ENCODE measurements at regions not wholly inside any gene's neighbourhood (a gene's known extent, or its start where the extent isn't known, plus 50 kb on each side); places are given as distances from the start of the nearest gene placed in this dataset.

GRCh38 chr11:86193297-86194095, 51.1 kb upstream of the EED start:
- peak; percentile 92 for DNase-seq

GRCh38 chr11:86192519-86193257, 51.9 kb upstream of the EED start:
- peak; percentile 95 for DNase-seq

- DNase-seq, result no peak
Measured at GRCh38 chr11:86191874-86192273, 52.7 kb upstream of the EED start.

GRCh38 chr11:86187027-86187426, 57.5 kb upstream of the EED start:
- peak; percentile 3 for DNase-seq

- DNase-seq, result no peak
Measured at GRCh38 chr11:86186386-86186785, 58.2 kb upstream of the EED start.

- no peak for DNase-seq
Measured at GRCh38 chr11:86185381-86185750, 59.2 kb upstream of the EED start.

- DNase-seq, result no peak
Measured at GRCh38 chr11:86184728-86185380, 59.7 kb upstream of the EED start.

- no peak for DNase-seq
Measured at GRCh38 chr11:86183694-86184093, 60.9 kb upstream of the EED start.

GRCh38 chr11:86182976-86183584, 61.5 kb upstream of the EED start:
- peak; percentile 1 for DNase-seq

- DNase-seq, result no peak
Measured at GRCh38 chr11:86181379-86181778, 63.2 kb upstream of the EED start.

- DNase-seq, result no peak
Measured at GRCh38 chr11:86180851-86181250, 63.7 kb upstream of the EED start.

GRCh38 chr11:86180423-86180822, 64.1 kb upstream of the EED start:
- DNase-seq, result no peak

GRCh38 chr11:86179646-86180064, 64.9 kb upstream of the EED start:
- DNase-seq, result no peak

GRCh38 chr11:86177302-86177701, 67.3 kb upstream of the EED start:
- DNase-seq, result no peak

GRCh38 chr11:86176165-86176884, 68.2 kb upstream of the EED start:
- DNase-seq, result no peak

- DNase-seq, result no peak
Measured at GRCh38 chr11:86175626-86176025, 68.9 kb upstream of the EED start.

GRCh38 chr11:86175191-86175590, 69.4 kb upstream of the EED start:
- no peak for DNase-seq

GRCh38 chr11:86174101-86175046, 70.2 kb upstream of the EED start:
- no peak for DNase-seq

- no peak for DNase-seq
Measured at GRCh38 chr11:86172894-86173293, 71.7 kb upstream of the EED start.

- DNase-seq, result no peak
Measured at GRCh38 chr11:86171627-86172026, 72.9 kb upstream of the EED start.

- peak; percentile 17 for DNase-seq
Measured at GRCh38 chr11:86167499-86168164, 76.9 kb upstream of the EED start.
